ENCODE measurements at regions not wholly inside any gene's neighbourhood (a gene's known extent, or its start where the extent isn't known, plus 50 kb on each side); places are given as distances from the start of the nearest gene placed in this dataset.

GRCh38 chr6:79842376-79843040 is 104.8 kb downstream of the ELOVL4 start (continued):
- no peak for TF ChIP-seq NFE2L2 (conservative IDR thresholded peaks at IDR 0.05; ENCODE audit: low read length)
- no peak for TF ChIP-seq TFCP2L1 (CRISPR knock-in tag; IDR thresholded peaks at IDR 0.05)
- TF ChIP-seq RAD21 (conservative IDR thresholded peaks at IDR 0.05 in 1 of 2, IDR thresholded peaks at IDR 0.05 in 1 of 2): no peak

- Histone ChIP-seq H3K4me3 (no peak overlapping the region), H3K4me2 (no peak overlapping the region), H3K4me1 (no peaks in the 10 kb centered on the region), H3K9me3 (no peaks in the 10 kb centered on the region), H3K27ac (no peak overlapping the region)
- no peak for DNase-seq (ENCODE audit: low read depth in 1 of 2, low spot score in 1 of 2)
- CTCF ChIA-PET: interaction anchor here (0.8 to 1.8 kb wide), 2 partner anchors 27 to 28 kb away, joined by 3 to 5 read pairs; no protein-coding TSS in a partner anchor
- TF ChIP-seq REST (IDR thresholded peaks at IDR 0.05): peak; percentile 78
- TF ChIP-seq EHMT2 (IDR thresholded peaks at IDR 0.05; ENCODE audit: low read depth): no peak
- WGBS (ENCODE audit: missing lambda C conversion rate): 1% methylated on average over 4 of the region's 4 CpGs
- 0 out of 6 replicates have a peak, but pooled peaks of 1 of the 2 experiments have one; percentile 31 for ATAC-seq
- POLR2A ChIA-PET: no interaction called here
- FAIRE-seq: no peak
These were observed 105.6 kb downstream of the ELOVL4 start for GRCh38 chr6:79841577-79842375.

DNA sequence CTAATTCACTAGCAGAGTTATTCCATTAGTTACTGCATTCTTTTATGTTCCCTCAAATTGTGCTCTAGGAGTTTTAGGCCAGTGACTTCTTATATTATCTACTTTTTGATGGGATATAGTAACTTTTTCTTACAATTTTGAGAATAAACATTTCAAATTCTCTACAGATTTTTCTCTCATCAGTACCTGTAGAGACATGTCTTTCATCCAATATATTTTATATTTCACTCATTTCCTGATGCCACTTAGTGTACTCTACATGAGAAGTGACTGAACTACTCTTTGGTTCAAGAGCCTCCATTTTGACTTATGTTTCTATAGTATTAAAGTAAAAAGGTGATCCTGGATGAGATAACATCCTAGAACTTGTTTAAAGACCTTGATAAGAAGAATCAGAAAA is 108.5 kb downstream of the ELOVL4 start:
- H3K4me1 ChIP-seq: no peaks in the 10 kb centered on the region
- FAIRE-seq (no peak), DNase-seq (ENCODE audit: low read depth in 1 of 2, low spot score in 1 of 2) (no peak), ATAC-seq (no peak)
- H3K4me2 ChIP-seq: no peak overlapping the region
- H3K27ac ChIP-seq: no peak overlapping the region
- ChIA-PET POLR2A (no interaction called here), CTCF (no interaction called here)
- no peak overlapping the region for H3K4me3 ChIP-seq
- no peaks in the 10 kb centered on the region for H3K9me3 ChIP-seq
- TF ChIP-seq RNF2 (IDR thresholded peaks at IDR 0.05; ENCODE audit: borderline replicate concordance, low read depth) (no peak), HES2 (IDR thresholded peaks at IDR 0.05) (no peak), JUNB (IDR thresholded peaks at IDR 0.05) (no peak), CTCF (IDR thresholded peaks at IDR 0.05) (no peak), ZNF302 (CRISPR knock-in tag; IDR thresholded peaks at IDR 0.05) (no peak), MAX (IDR thresholded peaks at IDR 0.05) (no peak), JUN (IDR thresholded peaks at IDR 0.05) (no peak), TP53 (CRISPR knock-in tag; IDR thresholded peaks at IDR 0.05) (no peak), ATOH8 (CRISPR knock-in tag; IDR thresholded peaks at IDR 0.05; ENCODE audit: low read depth) (no peak), HDAC2 (IDR thresholded peaks at IDR 0.05) (no peak), BHLHE40 (IDR thresholded peaks at IDR 0.05; ENCODE audit: low read depth, low read length) (no peak), EHMT2 (IDR thresholded peaks at IDR 0.05; ENCODE audit: low read depth) (no peak)
- TF ChIP-seq, protein P1, sequence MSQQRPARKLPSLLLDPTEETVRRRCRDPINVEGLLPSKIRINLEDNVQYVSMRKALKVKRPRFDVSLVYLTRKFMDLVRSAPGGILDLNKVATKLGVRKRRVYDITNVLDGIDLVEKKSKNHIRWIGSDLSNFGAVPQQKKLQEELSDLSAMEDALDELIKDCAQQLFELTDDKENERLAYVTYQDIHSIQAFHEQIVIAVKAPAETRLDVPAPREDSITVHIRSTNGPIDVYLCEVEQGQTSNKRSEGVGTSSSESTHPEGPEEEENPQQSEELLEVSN (IDR thresholded peaks at IDR 0.05; ENCODE audit: borderline replicate concordance, low read depth): no peak
